HG03342 (cell line): ENCODE measurements at regions not wholly inside any gene's neighbourhood (a gene's known extent, or its start where the extent isn't known, plus 50 kb on each side); places are given as distances from the start of the nearest gene placed in this dataset.

Experiments used
- ATAC-seq: cut with Tn5 transposase; IDR thresholded peaks from one replicate; pipeline ENCODE4 v1.9.1; 2021; ENCODE audit warnings: mild to moderate bottlenecking, moderate library complexity; ENCODE audit not compliant: unreplicated experiment

GRCh38 chr6:96460052-96460700 lies 61.4 kb upstream of the UFL1 start:
- no peak for ATAC-seq

GRCh38 chr6:96465321-96465903 lies 56.2 kb upstream of the UFL1 start:
- no peak for ATAC-seq

- peak; percentile 53 for ATAC-seq
Measured at GRCh38 chr6:96466147-96466863, 55.3 kb upstream of the UFL1 start.

- ATAC-seq, result no peak
Measured at GRCh38 chr6:96467814-96468213, 53.8 kb upstream of the UFL1 start.

GRCh38 chr6:96468281-96468680 lies 53.3 kb upstream of the UFL1 start:
- no peak for ATAC-seq

GRCh38 chr6:96468681-96469224 lies 52.9 kb upstream of the UFL1 start:
- ATAC-seq, result no peak

- ATAC-seq, result no peak
Measured at GRCh38 chr6:96469312-96469711, 52.3 kb upstream of the UFL1 start.

- ATAC-seq, result no peak
Measured at GRCh38 chr6:96470296-96470695, 51.3 kb upstream of the UFL1 start.
